ENCODE measurements at regions not wholly inside any gene's neighbourhood (a gene's known extent, or its start where the extent isn't known, plus 50 kb on each side); places are given as distances from the start of the nearest gene placed in this dataset.

- TF ChIP-seq CTCF (IDR thresholded peaks at IDR 0.05) (no peak), POLR2A (IDR thresholded peaks at IDR 0.05) (no peak), EP300 (IDR thresholded peaks at IDR 0.05) (no peak)
Observed at GRCh38 chr4:174177536-174177935, 105.9 kb downstream of the FBXO8 start.
